ENCODE measurements at regions not wholly inside any gene's neighbourhood (a gene's known extent, or its start where the extent isn't known, plus 50 kb on each side); places are given as distances from the start of the nearest gene placed in this dataset.

GRCh38 chr5:169512385-169512784, 71.2 kb upstream of the SPDL1 start:
- H3K9me3 Mint-ChIP-seq: peaks cover 2% of the 10 kb centered on the region
- no peaks in the 10 kb centered on the region for H3K4me1 Mint-ChIP-seq
- no peaks in the 10 kb centered on the region for H3K36me3 Mint-ChIP-seq (ENCODE audit: low read depth)
- TF ChIP-seq CTCF (IDR thresholded peaks at IDR 0.05; ENCODE audit: unreplicated experiment in 3 of 3): no peak
- no peak overlapping the region for H3K27ac Mint-ChIP-seq
- H3K4me3 Mint-ChIP-seq: no peak overlapping the region
- H3K27me3 Mint-ChIP-seq (ENCODE audit: low read depth): no peaks in the 10 kb centered on the region

GRCh38 chr5:169511708-169512107, 71.9 kb upstream of the SPDL1 start:
- H3K9me3 Mint-ChIP-seq: peaks cover 2% of the 10 kb centered on the region
- H3K4me1 Mint-ChIP-seq: no peaks in the 10 kb centered on the region
- H3K27ac Mint-ChIP-seq: peak overlapping the region; percentile 28 to 82 (median 29)
- no peaks in the 10 kb centered on the region for H3K36me3 Mint-ChIP-seq (ENCODE audit: low read depth)
- H3K27me3 Mint-ChIP-seq (ENCODE audit: low read depth): no peaks in the 10 kb centered on the region
- no peak overlapping the region for H3K4me3 Mint-ChIP-seq
- TF ChIP-seq CTCF (IDR thresholded peaks at IDR 0.05; ENCODE audit: unreplicated experiment in 3 of 3): peak in 1 of 3 experiments; percentile 24

GRCh38 chr5:169507051-169507450, 76.5 kb upstream of the SPDL1 start:
- no peaks in the 10 kb centered on the region for H3K36me3 Mint-ChIP-seq (ENCODE audit: low read depth)
- peaks cover 2% of the 10 kb centered on the region for H3K9me3 Mint-ChIP-seq
- TF ChIP-seq CTCF (IDR thresholded peaks at IDR 0.05; ENCODE audit: unreplicated experiment in 3 of 3): no peak
- H3K27ac Mint-ChIP-seq: no peak overlapping the region
- H3K27me3 Mint-ChIP-seq (ENCODE audit: low read depth): no peaks in the 10 kb centered on the region
- H3K4me1 Mint-ChIP-seq: peaks cover 14% of the 10 kb centered on the region
- no peak overlapping the region for H3K4me3 Mint-ChIP-seq

- TF ChIP-seq CTCF (IDR thresholded peaks at IDR 0.05; ENCODE audit: unreplicated experiment in 3 of 3): no peak
- Mint-ChIP-seq H3K36me3 (ENCODE audit: low read depth) (no peaks in the 10 kb centered on the region), H3K4me3 (no peak overlapping the region), H3K27me3 (ENCODE audit: low read depth) (no peaks in the 10 kb centered on the region), H3K27ac (peak overlapping the region; percentile 64 to 80 (median 76)), H3K9me3 (no peaks in the 10 kb centered on the region), H3K4me1 (peaks cover 14% of the 10 kb centered on the region)
Measured at GRCh38 chr5:169503886-169504285, 79.7 kb upstream of the SPDL1 start.

GRCh38 chr5:169499990-169500505, 83.5 kb upstream of the SPDL1 start:
- Mint-ChIP-seq H3K9me3 (no peaks in the 10 kb centered on the region), H3K27me3 (ENCODE audit: low read depth) (peaks cover 4% of the 10 kb centered on the region), H3K4me3 (no peak overlapping the region), H3K27ac (no peak overlapping the region), H3K4me1 (peaks cover 14% of the 10 kb centered on the region), H3K36me3 (ENCODE audit: low read depth) (no peaks in the 10 kb centered on the region)
- no peak for TF ChIP-seq CTCF (IDR thresholded peaks at IDR 0.05; ENCODE audit: unreplicated experiment in 3 of 3)

GRCh38 chr5:169496878-169497277, 86.7 kb upstream of the SPDL1 start:
- no peaks in the 10 kb centered on the region for H3K36me3 Mint-ChIP-seq (ENCODE audit: low read depth)
- H3K4me3 Mint-ChIP-seq: no peak overlapping the region
- no peak for TF ChIP-seq CTCF (IDR thresholded peaks at IDR 0.05; ENCODE audit: unreplicated experiment in 3 of 3)
- H3K27me3 Mint-ChIP-seq (ENCODE audit: low read depth): peaks cover 4% of the 10 kb centered on the region
- no peaks in the 10 kb centered on the region for H3K9me3 Mint-ChIP-seq
- no peaks in the 10 kb centered on the region for H3K4me1 Mint-ChIP-seq
- no peak overlapping the region for H3K27ac Mint-ChIP-seq
